WI38 (cell line): ENCODE measurements at regions not wholly inside any gene's neighbourhood (a gene's known extent, or its start where the extent isn't known, plus 50 kb on each side); places are given as distances from the start of the nearest gene placed in this dataset.
"Not testable (repeated sequence)": the region's sequence is repeated elsewhere in the genome, so short reads cannot be mapped to it uniquely, and the experiment has no call there.

Experiments
- H3K4me3 ChIP-seq: 2 replicates; pipeline ENCODE4 v1.5.1; 2011; ENCODE audit warnings: low read depth, mild to moderate bottlenecking, control low read depth, low read length
- CTCF ChIP-seq: IDR thresholded peaks from 2 replicates; pipeline ENCODE4 v1.5.1; 2012; ENCODE audit warnings: low read depth, mild to moderate bottlenecking, control low read depth, low read length

- TF ChIP-seq CTCF = no peak
- H3K4me3 ChIP-seq = no peak overlapping the region
These were observed 818.0 kb upstream of the GOT2 start for GRCh38 chr16:59552164-59552563.

GRCh38 chr16:59545721-59546120 is 811.6 kb upstream of the GOT2 start:
- H3K4me3 ChIP-seq = no peak overlapping the region

GRCh38 chr16:59543641-59544040 is 809.5 kb upstream of the GOT2 start:
- no peak overlapping the region for H3K4me3 ChIP-seq
- no peak for TF ChIP-seq CTCF

More at GRCh38 chr16:59545721-59546120, 811.6 kb upstream of the GOT2 start:
- no peak for TF ChIP-seq CTCF

- TF ChIP-seq CTCF = no peak
- H3K4me3 ChIP-seq = no peak overlapping the region
These were observed 806.5 kb upstream of the GOT2 start for GRCh38 chr16:59540621-59541020.

- no peak overlapping the region for H3K4me3 ChIP-seq
- no peak for TF ChIP-seq CTCF
These were observed 801.2 kb upstream of the GOT2 start for GRCh38 chr16:59535298-59535697.

GRCh38 chr16:59527206-59527997 is 793.3 kb upstream of the GOT2 start:
- H3K4me3 ChIP-seq = peak overlapping the region; percentile 25; the same call in 1 of the 2 replicates
- no peak for TF ChIP-seq CTCF

GRCh38 chr16:59522826-59523225 is 788.7 kb upstream of the GOT2 start:
- TF ChIP-seq CTCF = no peak
- no peak overlapping the region for H3K4me3 ChIP-seq

- H3K4me3 ChIP-seq = not testable (repeated sequence)
These were observed 784.6 kb upstream of the GOT2 start for GRCh38 chr16:59518721-59519120.
